HG03025 (cell line): ENCODE measurements at regions not wholly inside any gene's neighbourhood (a gene's known extent, or its start where the extent isn't known, plus 50 kb on each side); places are given as distances from the start of the nearest gene placed in this dataset.

Source experiments
- ATAC-seq: cut with Tn5 transposase; IDR thresholded peaks from one replicate; pipeline ENCODE4 v1.9.1; 2021; ENCODE audit warnings: mild to moderate bottlenecking, moderate library complexity; ENCODE audit not compliant: unreplicated experiment, low FRiP score

DNA sequence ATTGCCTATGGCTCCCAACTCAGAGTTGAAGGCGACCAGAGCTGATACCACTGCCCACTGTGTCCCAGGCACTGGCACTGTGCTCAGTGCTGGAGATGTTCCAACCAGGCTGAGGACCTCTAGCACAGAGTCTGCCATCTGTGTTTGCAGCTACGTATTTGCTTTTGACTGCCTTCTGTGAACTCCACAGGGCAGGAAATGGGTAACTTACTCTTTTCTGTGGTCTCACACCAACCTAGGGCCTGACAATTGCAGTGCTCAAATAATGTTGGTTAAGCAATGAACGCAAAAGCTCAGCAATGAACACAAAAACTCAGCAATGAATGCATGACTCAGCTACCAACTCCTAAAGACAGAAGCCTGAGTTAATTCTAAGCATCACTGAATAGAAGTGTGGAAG is 202.8 kb downstream of the NUAK1 start:
- no peak for ATAC-seq

DNA sequence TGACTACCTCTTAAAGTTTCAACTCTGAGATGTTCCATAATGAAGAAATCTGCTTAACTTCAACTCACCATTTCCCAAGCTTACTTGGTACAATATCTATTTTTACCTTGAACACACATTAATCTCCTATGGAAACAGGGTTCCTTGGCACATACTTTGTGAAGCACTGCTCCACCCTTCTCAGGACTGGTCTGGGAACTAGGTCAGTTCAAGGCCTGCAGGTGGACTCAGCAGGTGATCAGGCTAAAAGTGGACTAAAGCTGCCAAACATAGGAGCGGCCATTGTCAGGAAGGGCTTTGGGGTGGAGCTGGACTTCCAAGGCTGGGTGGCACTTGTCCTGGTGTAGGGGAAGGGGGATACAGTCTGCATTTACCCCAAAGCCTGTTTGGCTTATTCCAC is 202.3 kb downstream of the NUAK1 start:
- ATAC-seq = no peak

DNA sequence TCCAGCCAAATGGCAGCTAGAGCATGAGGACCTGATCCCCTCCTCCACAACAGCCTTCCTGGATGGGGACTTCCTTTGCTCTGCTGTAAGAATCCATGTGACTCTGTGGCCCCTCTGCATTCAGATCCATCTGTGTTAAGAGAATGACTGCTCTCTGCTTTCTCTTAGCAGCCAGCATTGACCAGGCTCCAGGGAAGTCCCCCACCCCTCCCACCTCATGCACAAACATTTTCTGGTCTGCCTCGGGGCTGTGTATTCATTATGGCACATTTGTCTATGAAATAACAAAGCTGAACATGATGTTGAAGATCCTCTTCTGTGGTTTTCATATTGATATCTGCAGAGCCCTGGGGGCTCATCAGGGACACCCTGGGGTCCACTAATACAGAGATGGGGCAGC is 201.7 kb downstream of the NUAK1 start:
- no peak for ATAC-seq

DNA sequence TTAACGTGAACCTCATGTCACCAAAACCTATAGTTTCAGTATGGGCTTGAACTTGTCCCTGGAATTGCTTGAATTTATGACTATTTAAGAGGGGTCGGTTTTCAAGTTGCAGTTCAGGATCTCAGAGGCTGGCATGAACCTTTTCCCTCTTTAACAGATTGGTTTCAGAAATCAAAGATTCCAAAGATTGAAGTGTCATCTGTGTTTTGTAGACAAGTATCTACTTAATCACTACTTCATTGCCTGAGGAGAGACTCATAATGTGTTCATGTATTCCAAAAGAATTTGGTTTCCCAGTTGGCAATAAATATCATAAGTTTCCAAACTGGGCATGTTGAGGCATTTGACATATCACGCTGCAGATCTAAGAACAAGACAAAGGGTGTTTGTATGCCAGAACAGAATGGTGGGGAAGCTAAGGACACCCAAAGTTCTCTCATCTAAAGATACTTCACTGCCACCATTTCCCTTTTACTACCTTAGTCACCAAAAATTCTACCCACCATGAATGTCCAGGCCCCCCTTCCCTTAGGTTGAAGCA is 199.5 kb downstream of the NUAK1 start:
- ATAC-seq = no peak

DNA sequence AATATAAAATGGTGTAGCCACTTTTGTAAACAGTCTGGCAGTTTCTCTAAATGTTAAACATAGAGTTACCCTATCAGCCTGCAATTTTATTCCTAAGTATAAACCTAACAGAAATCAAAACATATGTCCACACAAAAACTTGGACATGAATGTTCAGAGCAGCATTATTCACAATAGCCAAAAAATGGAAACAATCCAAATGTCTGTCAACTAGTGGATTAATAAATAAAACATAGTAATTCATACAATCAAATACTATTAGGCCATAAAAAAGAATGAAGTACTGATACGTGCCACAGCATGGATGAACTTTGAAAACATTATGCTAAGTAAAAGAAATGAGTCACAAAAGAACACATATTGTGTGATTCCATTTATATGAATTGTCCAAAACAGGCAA is 196.5 kb downstream of the NUAK1 start:
- ATAC-seq = no peak

DNA sequence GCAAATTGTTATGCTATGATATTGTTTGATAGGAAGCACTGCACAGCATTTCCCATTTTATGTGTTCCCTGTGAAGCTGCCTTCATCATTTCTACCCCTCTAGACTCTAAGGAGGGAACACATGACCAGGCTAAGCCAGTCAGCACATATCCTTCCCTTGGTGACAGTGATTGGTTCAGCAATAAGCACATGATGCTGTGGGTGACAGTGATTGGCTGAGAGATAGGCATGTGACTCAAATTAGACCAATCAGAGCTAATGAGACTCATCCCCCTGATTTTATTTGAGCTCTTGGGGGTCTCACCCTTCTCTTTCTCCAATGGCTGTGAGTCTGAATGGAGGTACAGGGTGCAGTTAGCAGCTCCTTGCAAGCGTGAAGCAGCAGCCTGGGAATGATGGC is 195.2 kb downstream of the NUAK1 start:
- ATAC-seq = no peak

DNA sequence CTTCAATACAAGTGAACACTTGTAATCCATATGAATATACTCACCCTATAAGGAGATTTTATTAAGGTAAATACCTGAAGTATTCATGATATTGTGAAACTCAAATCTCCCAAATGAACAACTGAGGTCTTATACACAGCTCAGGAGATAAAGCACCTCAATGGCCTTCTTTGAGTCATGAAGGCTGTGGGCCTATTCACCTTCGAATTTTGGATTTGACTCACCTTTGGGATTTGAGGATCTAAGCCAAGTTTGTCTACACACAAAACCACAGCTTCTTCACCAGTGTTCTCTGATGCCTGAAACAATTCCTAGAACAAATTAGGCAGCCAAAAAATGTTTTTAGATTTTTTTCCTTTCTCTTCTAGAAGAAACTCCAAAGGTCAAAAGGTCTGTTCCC is 194.1 kb downstream of the NUAK1 start:
- no peak for ATAC-seq

DNA sequence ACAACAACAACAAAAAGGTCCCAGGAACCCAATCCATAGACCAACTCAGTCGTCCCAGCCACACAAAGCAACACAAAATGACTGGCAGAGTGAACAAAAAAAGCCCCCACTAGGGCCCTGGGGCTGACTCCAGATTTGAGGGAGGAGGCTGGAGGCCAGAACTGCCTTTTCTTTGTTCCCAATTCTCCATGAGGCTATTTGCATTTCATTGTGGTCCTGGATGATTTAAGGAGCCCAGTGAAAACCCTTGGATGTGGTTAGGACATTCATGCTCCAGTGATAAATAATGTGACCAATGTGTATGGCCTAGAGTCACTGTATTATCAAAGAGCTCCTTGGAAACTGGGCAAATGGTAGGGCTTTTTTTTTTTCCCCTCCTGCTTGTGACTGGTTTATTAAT is 192.9 kb downstream of the NUAK1 start:
- no peak for ATAC-seq

DNA sequence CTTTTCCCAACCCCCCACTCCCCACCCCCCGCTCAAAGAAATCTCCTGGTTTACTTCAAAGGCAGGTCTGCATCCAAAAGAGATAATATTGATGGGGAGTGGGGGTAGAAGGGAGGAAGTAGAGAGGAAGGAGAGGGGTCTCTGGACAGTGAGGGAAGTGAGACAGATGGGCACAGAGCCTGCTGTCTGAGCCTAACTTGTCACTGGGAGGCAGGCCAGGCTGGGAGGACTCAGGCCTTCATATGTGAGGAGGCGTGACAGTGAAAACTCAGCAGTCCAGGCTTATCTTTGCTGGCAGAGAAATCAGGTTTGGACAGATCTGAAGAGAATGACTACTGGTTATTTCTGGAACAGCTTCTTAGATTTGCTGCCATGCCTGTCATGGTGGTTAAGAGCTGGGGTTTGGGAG is 192.3 kb downstream of the NUAK1 start:
- no peak for ATAC-seq

DNA sequence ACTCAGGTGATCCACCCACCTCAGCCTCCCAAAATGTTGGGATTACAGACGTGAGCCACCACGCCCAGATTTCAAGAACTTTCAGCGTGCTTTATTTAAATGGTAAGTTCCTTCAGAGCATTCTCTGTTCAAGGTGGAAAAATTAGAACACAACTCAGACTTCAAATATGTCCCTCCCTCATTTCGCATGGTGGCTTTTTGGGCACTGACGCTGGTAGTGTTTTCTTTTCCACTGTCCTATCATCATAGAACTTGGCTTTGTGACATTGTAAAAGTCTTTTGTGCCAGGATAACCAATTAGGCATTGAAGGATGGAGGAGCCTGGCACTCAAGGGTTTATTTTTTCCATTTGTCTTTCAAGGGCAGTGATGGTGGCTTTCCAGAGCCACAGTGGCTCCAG is 190.8 kb downstream of the NUAK1 start:
- no peak for ATAC-seq

DNA sequence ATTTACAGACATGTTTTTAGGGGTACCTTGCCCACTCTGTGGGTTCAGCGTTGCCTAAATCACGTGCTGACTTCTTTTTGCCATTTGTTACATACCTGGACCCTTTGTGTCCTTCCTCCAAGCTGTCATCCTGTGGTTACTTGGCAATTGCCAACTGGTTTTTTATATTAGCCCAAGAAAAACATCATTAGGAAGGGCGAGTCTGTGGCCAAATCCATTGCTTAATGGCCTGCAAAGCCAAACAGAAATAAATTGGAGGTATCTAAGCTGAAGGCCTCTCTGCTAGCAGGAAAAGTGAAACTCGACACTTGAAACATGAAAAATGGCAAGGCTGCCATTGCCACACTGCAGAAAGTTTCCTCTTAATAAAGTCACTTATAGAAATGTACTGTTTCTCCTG is 190.4 kb downstream of the NUAK1 start:
- no peak for ATAC-seq

DNA sequence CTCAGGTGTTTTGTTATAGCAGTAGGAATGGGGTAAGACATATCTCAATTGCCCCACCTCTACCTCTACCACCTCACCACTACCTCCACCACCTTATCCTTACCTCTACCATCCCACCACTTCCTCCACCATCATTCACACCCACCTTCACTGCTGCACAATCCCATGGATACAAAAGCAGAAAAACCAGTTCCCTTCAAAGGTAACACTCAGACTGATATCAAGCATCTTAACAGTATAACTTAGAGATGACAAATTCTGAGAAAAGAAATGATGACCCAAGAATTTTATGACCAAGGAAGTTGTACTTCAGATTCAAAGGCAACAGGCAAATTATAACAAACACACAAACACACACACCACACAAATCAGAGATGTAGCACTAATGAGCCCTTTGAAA is 189.4 kb downstream of the NUAK1 start:
- ATAC-seq = no peak

DNA sequence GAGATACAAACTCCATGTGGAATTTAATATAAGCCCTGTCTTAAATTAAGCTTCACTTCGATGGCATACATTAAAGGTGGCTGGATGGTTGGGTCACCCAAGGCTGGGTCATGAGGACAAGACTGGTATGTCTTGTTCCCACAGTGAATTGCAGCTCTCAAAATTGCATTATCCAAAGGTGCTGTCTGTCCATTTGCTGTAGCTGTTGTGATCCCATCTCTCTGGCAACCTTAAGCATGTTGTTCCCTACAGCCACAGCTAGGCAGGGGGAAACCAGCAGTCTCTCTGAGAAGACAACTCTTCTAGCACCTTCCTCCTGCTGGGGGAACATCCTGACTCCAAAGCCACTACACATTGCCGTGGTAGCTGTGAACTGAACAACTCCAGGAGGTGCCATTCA is 187.0 kb downstream of the NUAK1 start:
- ATAC-seq = no peak

DNA sequence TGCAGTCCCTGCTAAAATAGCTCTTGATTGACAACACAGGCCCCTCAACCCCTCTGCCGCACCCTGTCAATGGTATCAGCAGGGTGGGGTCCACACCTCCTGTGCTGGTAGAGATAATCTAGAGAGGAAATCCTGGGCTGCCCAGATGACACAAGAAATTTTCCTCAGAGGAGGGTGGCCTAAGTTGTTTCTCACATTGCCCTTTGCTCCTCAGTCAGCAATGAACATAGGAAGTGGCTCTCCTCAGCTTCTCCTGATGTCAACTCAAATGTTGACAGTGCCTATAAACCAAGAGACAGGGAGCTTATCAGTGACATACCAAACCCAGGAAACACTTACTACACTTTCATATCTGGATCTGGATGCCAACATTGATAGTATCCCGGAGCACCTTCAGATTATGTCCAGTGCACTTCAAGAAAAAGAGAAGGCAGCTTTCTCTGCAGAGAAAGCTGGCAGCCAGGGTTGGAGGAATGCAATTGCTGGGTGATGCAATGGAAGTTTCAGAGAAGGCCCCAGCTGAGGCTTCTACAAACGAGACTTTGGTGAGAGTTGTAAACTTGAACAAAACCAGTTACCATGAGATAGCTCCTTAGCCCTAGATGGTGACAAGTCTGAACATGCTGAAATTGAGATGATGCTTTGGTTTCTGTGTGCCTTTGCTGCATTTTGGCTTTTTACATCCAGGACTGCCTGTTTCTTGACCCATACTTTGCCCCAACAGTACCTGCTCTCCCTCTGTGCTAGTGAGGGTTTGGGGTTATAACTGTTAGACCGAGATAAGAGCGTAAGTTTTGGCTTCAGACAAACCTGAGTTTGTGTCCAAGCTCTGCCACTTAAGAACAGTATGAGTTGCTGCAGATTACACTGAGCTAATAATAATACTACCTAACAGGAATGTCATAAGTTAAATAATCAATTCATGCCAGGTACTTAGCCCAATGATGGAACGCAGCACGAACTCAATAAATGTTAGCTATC is 183.5 kb downstream of the NUAK1 start:
- no peak for ATAC-seq

DNA sequence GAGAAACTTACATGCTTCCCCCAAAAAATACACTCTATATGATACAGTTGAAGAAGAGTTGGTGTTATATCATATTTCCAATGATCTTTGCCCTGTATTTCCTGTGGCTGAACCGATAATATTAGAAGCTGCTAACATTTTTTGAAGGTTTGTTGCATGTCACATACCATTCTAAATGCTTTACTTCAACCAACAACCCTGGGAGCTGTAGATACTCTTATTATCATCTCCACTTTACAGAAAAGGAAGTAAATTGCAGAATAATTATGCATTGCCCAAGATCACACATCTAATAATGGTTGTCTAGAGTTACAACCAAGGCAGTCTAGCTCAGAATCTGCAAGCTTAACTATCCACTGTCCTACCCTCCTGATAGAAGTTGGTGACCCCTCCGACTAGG is 182.8 kb downstream of the NUAK1 start:
- no peak for ATAC-seq

DNA sequence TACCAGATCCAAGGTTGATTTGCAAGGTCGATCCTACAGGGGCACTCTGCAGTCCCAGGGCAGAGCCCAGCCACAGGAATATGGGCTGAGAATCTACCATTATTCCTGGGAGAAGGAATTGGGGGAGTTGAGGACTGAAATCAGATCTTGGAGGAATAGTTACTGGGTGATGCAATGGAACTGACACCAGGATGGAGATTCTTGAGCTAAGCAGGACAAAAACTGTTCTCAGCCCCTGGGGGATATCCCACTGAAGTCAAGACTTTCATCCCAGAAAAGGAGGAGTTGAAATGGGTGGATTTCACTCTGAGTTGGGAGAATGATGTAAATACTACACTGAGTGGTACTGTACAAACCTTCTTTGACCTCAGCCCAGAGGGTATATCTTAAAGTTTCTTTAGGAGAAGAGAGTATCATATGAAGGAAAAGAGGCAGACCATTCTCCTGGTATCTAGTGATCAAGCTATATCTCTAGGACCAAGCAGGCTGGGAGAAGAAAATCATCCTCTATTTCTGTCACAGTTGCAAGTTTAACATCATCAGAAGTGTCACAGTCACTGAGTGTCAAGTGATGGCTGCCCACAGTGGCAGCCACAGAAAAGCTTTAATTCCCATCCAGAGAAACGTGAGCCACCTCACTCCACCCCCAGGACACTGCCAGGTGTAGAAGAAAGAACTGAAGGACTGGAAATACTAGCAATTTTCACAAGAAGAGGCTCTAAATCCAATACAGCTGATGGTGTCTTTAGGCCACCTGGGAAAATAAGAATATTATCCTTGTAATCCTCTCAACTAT is 181.9 kb downstream of the NUAK1 start:
- no peak for ATAC-seq

DNA sequence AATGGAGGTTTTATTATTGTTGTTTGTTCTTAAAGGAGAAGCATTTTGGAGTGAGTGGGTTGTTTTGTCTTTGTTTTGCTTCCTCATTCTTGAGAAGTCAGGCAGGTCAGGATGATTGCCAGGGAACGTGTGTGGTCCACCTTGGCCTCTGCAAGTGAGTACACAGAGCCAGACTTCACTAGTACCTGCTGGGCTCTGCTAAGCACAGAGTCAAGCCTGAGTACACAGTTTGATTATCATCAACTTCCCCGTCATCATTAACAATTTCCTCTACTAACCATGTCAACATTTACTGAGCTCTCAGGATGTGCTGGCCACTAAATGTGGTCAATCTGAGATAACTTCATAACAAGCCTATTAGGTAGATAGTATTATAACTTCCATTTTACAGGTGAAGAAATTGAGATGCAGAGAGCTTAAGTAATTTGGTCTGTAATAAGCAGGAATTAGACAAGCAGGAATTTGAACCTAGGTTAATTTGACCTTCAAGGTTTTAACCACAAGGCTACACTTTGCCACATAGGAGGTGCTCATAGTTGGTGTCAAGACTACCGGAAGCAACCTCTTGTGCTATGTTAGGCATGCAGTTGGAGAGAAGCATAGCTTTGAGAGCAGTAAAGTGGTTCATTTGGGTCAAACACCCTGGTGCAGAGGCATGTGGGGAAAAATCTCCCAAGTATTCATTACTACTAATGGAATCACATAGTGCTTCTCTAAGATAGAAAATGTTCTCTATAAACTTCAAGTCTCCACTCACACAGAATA is 178.3 kb downstream of the NUAK1 start:
- ATAC-seq = no peak

DNA sequence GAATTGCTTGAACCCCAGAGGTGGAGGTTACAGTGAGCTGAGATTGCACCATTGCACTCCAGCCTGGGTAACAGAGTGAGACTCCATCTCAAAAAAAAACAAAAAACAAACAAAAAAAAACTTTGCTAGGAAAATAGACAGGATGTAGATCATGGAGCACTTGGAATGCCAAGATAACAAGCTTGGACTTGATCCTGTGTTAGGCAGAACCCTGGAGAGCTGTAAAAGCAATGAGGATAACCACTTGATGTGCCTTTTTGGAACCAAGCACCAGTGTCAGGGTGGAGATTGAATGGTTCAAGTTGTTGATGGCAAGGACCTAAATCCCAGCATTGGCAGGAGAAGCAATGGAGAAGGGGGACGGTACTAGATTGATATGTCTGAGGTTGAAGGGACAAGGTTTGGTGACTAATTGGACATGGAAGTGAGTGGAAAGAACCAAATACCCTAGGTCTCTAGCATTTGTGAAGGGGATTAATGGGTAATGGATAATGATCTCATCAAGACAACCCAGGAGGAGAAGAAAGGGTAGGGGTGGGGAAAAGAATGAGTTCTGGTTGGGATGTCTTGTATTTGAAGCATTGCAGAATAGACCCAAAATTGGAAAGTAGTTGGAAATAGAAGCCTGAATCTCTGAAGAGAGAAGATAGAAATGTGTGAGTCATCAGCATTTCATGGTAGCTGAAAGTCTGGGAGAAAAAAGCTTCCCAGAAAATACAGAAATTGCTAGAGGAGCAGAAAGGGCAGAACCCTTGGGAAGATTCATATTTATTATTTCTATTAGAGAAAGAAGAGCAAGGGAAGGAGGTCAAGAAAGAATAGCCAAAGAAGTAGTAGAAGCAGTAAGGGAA is 176.7 kb downstream of the NUAK1 start:
- no peak for ATAC-seq

DNA sequence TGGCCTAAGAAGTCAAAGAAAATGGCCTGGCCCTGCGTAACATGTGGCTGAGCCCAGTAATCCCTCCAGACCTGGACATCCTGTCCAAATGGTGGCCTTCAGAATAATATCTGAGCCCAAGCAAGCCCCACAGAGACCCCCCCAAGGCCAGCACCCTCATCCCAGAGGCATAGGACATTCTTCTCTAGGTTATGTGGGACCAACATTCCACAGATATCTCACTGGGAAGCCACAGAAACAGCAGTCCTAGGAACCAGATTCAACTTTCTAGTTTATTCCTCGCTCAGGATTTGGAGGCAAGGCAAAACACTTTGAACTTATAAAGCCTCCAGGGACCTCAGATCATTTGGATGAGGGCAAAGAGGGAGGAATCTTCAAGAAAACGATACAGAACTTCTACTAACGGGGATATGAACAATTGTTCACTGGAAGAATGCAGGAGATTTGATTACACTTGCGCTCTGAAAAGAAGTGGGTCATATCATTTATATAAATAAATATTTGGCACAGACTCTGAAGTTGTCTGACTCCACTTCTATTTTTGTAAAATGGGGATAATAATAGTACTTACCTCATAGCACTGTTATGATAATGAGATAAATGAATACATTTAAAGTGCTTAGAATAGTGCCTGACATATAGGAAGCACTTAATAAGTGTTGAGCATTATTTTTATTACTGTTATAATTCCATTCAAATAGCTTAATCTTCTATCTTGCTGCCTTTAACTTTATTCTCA is 171.5 kb downstream of the NUAK1 start:
- no peak for ATAC-seq
